ENCODE measurements at regions not wholly inside any gene's neighbourhood (a gene's known extent, or its start where the extent isn't known, plus 50 kb on each side); places are given as distances from the start of the nearest gene placed in this dataset.

GRCh38 chr1:87591492-87591891 is 262.8 kb downstream of the LMO4 start:
- TF ChIP-seq, protein P1, sequence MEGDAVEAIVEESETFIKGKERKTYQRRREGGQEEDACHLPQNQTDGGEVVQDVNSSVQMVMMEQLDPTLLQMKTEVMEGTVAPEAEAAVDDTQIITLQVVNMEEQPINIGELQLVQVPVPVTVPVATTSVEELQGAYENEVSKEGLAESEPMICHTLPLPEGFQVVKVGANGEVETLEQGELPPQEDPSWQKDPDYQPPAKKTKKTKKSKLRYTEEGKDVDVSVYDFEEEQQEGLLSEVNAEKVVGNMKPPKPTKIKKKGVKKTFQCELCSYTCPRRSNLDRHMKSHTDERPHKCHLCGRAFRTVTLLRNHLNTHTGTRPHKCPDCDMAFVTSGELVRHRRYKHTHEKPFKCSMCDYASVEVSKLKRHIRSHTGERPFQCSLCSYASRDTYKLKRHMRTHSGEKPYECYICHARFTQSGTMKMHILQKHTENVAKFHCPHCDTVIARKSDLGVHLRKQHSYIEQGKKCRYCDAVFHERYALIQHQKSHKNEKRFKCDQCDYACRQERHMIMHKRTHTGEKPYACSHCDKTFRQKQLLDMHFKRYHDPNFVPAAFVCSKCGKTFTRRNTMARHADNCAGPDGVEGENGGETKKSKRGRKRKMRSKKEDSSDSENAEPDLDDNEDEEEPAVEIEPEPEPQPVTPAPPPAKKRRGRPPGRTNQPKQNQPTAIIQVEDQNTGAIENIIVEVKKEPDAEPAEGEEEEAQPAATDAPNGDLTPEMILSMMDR (IDR thresholded peaks at IDR 0.05): no peak
- TF ChIP-seq POLR2AphosphoS5 (IDR thresholded peaks at IDR 0.05) (no peak), EP300 (IDR thresholded peaks at IDR 0.05) (no peak)
